Nephron (organoid): ENCODE measurements at regions not wholly inside any gene's neighbourhood (a gene's known extent, or its start where the extent isn't known, plus 50 kb on each side); places are given as distances from the start of the nearest gene placed in this dataset.

ENCODE experiments used
- H3K27ac Mint-ChIP-seq, 3 experiments: 2 replicates each; pipeline ENCODE4 v1.8.0; 2020; ENCODE audit warnings: mixed read lengths in 3 of 3, mild to moderate bottlenecking in 2 of 3, moderate library complexity in 1 of 3
- H3K27me3 Mint-ChIP-seq: 2 replicates; pipeline ENCODE4 v1.8.0; 2021; ENCODE audit warnings: low read depth, mild to moderate bottlenecking, moderate library complexity, mixed read lengths
- H3K36me3 Mint-ChIP-seq: 2 replicates; pipeline ENCODE4 v1.8.0; 2020; ENCODE audit warnings: low read depth, mixed read lengths
- H3K4me1 Mint-ChIP-seq: 2 replicates; pipeline ENCODE4 v1.8.0; 2020; ENCODE audit warnings: mixed read lengths
- H3K4me3 Mint-ChIP-seq, 3 experiments: 2 replicates each; pipeline ENCODE4 v1.8.0; 2020; ENCODE audit warnings: mild to moderate bottlenecking in 3 of 3, mixed read lengths in 3 of 3, moderate library complexity in 2 of 3
- H3K9me3 Mint-ChIP-seq: 2 replicates; pipeline ENCODE4 v1.8.0; 2020; ENCODE audit warnings: mixed read lengths
- TF ChIP-seq, protein P1 (sequence below), 3 experiments: fragments of 200-600 bp; sonication (generic); IDR thresholded peaks; one replicate each; pipeline ENCODE4 v1.5.0; 2021; ENCODE audit warnings: antibody characterized with exemption in 3 of 3; ENCODE audit not compliant: unreplicated experiment in 3 of 3

GRCh38 chr22:27489178-27489675 is 312.3 kb downstream of the MN1 start:
- Mint-ChIP-seq H3K36me3 (no peaks in the 10 kb centered on the region), H3K27me3 (peaks cover 11% of the 10 kb centered on the region), H3K4me1 (peaks cover 37% of the 10 kb centered on the region), H3K27ac (peak overlapping the region; percentile 5 to 78 (median 56)), H3K9me3 (peaks cover 19% of the 10 kb centered on the region), H3K4me3 (no peak overlapping the region)
- TF ChIP-seq, protein P1, sequence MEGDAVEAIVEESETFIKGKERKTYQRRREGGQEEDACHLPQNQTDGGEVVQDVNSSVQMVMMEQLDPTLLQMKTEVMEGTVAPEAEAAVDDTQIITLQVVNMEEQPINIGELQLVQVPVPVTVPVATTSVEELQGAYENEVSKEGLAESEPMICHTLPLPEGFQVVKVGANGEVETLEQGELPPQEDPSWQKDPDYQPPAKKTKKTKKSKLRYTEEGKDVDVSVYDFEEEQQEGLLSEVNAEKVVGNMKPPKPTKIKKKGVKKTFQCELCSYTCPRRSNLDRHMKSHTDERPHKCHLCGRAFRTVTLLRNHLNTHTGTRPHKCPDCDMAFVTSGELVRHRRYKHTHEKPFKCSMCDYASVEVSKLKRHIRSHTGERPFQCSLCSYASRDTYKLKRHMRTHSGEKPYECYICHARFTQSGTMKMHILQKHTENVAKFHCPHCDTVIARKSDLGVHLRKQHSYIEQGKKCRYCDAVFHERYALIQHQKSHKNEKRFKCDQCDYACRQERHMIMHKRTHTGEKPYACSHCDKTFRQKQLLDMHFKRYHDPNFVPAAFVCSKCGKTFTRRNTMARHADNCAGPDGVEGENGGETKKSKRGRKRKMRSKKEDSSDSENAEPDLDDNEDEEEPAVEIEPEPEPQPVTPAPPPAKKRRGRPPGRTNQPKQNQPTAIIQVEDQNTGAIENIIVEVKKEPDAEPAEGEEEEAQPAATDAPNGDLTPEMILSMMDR (IDR thresholded peaks at IDR 0.05; ENCODE audit: unreplicated experiment in 3 of 3), result no peak

DNA sequence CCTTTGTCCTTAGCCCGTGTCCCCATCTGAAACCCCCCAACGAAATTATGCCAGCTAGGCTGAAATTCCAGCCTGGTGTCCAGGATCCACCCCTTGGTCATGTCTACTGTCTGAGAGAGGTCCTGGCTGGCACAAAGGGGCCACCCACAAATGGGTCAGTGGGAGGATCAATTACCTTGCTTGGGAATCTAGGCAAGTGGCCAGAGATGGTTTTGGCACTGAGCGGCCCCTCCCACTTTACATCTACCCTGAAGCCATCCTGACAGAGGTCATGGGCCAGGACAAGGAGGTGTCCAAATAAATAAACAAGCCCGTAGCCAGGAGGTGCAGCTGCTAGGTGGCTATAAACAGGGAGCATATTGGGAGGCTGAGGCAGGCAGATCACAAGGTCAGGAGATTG is 311.5 kb downstream of the MN1 start:
- TF ChIP-seq, protein P1 (IDR thresholded peaks at IDR 0.05; ENCODE audit: unreplicated experiment in 3 of 3), result no peak
- H3K27ac Mint-ChIP-seq, result peak overlapping the region in 1 of 3 experiments; percentile 78
- H3K27me3 Mint-ChIP-seq, result peaks cover 11% of the 10 kb centered on the region
- no peaks in the 10 kb centered on the region for H3K36me3 Mint-ChIP-seq
- peaks cover 45% of the 10 kb centered on the region for H3K4me1 Mint-ChIP-seq
- peaks cover 19% of the 10 kb centered on the region for H3K9me3 Mint-ChIP-seq
- no peak overlapping the region for H3K4me3 Mint-ChIP-seq

DNA sequence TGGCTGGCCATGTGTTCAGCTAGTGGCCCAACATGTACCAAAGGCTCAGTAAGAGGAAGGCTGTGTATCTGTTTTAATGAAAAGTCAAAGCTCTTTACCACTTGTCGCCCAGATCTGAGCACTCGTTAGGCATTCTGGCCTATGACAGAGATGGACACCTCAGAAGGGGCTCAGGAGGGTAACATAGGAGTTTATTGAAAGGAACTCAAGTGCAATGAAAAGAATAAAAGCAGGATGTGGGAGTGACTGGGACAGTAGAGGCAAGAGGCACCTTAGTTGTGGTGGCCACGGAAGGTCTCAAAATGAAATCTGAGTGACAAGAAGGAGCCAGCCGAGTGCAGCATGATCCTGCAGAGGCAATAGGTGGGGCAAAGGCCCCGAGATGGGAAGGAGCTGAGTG is 309.7 kb downstream of the MN1 start:
- peaks cover 59% of the 10 kb centered on the region for H3K4me1 Mint-ChIP-seq
- H3K27me3 Mint-ChIP-seq, result peaks cover 18% of the 10 kb centered on the region
- TF ChIP-seq, protein P1 (IDR thresholded peaks at IDR 0.05; ENCODE audit: unreplicated experiment in 3 of 3), result no peak
- peak overlapping the region in 2 of 3 experiments; percentile 33 to 43 for H3K27ac Mint-ChIP-seq
- H3K9me3 Mint-ChIP-seq, result peaks cover 19% of the 10 kb centered on the region
- H3K36me3 Mint-ChIP-seq, result no peaks in the 10 kb centered on the region
- H3K4me3 Mint-ChIP-seq, result no peak overlapping the region

DNA sequence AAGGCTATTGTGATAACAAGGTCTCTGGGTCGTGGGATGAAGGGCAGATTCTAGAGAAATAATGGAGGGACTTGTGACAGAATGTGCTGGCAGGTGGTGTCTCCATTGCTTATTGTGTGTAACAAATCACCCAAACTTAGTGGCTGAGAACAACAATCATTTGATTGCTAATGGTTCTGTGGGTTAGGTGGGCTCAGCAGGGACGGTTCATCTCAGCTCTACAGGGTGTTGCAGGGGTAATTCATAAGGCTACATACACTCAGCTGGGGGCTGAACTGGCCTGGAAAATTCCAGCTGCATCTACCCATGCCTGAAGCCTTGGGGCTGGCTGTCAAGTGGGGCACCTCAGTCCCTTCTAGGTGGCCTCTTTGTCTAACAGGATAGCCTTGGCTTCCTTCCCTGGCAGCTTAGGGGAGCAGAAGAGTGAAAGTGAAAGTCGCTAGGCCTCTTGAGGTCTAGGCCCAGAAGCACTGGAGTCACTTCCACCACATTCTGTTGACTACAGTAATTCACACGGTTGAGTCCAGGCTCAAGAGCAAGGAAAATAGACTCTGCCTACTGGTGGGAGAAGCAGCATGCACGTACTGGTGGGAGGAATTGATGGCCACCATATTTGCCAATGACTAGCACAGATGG is 308.9 kb downstream of the MN1 start:
- TF ChIP-seq, protein P1 (IDR thresholded peaks at IDR 0.05; ENCODE audit: unreplicated experiment in 3 of 3), result no peak
- no peak overlapping the region for H3K4me3 Mint-ChIP-seq
- H3K4me1 Mint-ChIP-seq, result peaks cover 57% of the 10 kb centered on the region
- H3K27ac Mint-ChIP-seq, result peak overlapping the region in 2 of 3 experiments; percentile 33 to 43
- no peaks in the 10 kb centered on the region for H3K36me3 Mint-ChIP-seq
- peaks cover 14% of the 10 kb centered on the region for H3K9me3 Mint-ChIP-seq
- H3K27me3 Mint-ChIP-seq, result peaks cover 16% of the 10 kb centered on the region

GRCh38 chr22:27493796-27494195 is 307.8 kb downstream of the MN1 start:
- Mint-ChIP-seq H3K27ac (peak overlapping the region; percentile 75 to 88 (median 86)), H3K27me3 (peaks cover 17% of the 10 kb centered on the region), H3K9me3 (peaks cover 12% of the 10 kb centered on the region), H3K4me1 (peaks cover 49% of the 10 kb centered on the region), H3K4me3 (no peak overlapping the region), H3K36me3 (no peaks in the 10 kb centered on the region)
- TF ChIP-seq, protein P1 (IDR thresholded peaks at IDR 0.05; ENCODE audit: unreplicated experiment in 3 of 3), result no peak

DNA sequence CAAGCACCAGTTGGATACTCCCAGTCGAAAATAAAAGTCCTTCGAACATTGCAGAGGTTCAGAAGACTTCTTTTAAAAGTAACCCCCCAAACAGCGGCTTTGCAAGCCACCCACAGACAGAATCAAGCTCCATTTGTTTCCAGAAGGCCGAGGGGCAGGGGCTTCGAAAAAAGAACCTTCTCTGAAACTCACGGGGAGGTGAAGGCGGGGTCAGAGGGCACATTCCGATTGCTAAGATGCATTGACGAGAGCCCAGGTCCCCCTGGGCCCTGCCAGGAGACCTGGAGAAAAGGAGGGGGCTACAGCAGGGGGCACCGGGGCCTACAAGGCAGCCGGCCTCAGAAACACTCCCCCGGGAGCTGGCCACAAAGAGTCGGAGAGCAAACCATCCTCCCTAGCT is 306.8 kb downstream of the MN1 start:
- H3K36me3 Mint-ChIP-seq, result no peaks in the 10 kb centered on the region
- H3K27me3 Mint-ChIP-seq, result peaks cover 21% of the 10 kb centered on the region
- peak overlapping the region in 1 of 3 experiments; percentile 10 for H3K4me3 Mint-ChIP-seq
- TF ChIP-seq, protein P1 (IDR thresholded peaks at IDR 0.05; ENCODE audit: unreplicated experiment in 3 of 3), result no peak
- H3K4me1 Mint-ChIP-seq, result peaks cover 44% of the 10 kb centered on the region
- H3K27ac Mint-ChIP-seq, result peak overlapping the region; percentile 75 to 88 (median 86)
- peaks cover 12% of the 10 kb centered on the region for H3K9me3 Mint-ChIP-seq
